Activated T-helper 2 cell treated with anti-CD3 and anti-CD28 coated beads, Interferon-gamma antibody, Interleukin-2, Interleukin-4, amounts not matched to agents 10 μg/mL and 5 μg/mL and 100 μg/mL, durations not matched to agents 14 hours and 24 hours and 36 hours (primary cell): ENCODE measurements at regions not wholly inside any gene's neighbourhood (a gene's known extent, or its start where the extent isn't known, plus 50 kb on each side); places are given as distances from the start of the nearest gene placed in this dataset.

Source experiments
- DNase-seq: peaks from one replicate; pipeline ENCODE4 v3.0.0; 2021; ENCODE audit warnings: low spot score
- H3K27ac Mint-ChIP-seq: one replicate; pipeline ENCODE4 v1.8.0; 2021; ENCODE audit warnings: mixed read lengths
- H3K27me3 Mint-ChIP-seq: one replicate; pipeline ENCODE4 v1.8.0; 2021; ENCODE audit warnings: low read depth, mixed read lengths
- H3K36me3 Mint-ChIP-seq: one replicate; pipeline ENCODE4 v1.8.0; 2021; ENCODE audit warnings: low read depth, mixed read lengths
- H3K4me1 Mint-ChIP-seq: one replicate; pipeline ENCODE4 v1.8.0; 2021; ENCODE audit warnings: low read depth, mixed read lengths
- H3K4me3 Mint-ChIP-seq: one replicate; pipeline ENCODE4 v1.8.0; 2021; ENCODE audit warnings: low read depth, mild to moderate bottlenecking, moderate library complexity, mixed read lengths
- H3K9me3 Mint-ChIP-seq: one replicate; pipeline ENCODE4 v1.8.0; 2021; ENCODE audit warnings: mixed read lengths
- intact Hi-C: fragments of 100-400 bp; cut with micrococcal nuclease; formaldehyde crosslinking; loops from one replicate; pipeline ENCODE4 v1.15.1; 2023

DNA sequence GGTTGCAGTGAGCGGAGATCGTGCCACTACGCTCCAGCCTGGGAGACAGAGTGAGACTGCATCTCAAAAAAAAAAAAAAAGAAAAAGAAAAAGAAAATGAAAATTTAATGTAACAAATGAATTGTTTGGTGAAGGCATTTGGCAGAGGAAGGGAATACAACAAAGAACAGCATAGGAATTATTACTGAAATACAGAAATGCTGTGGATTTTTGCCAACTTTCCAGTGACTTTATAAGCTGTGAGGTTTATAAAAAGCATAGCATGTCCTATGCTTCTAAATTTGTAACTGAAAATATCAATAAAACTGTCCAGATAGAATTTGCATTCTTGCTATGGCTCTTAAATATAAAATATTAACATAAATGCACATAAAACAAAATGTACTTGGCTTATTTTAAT is 112.9 kb upstream of the IRS2 start:
- Mint-ChIP-seq H3K27ac (no peak overlapping the region), H3K4me1 (no peaks in the 10 kb centered on the region), H3K36me3 (no peaks in the 10 kb centered on the region), H3K9me3 (no peaks in the 10 kb centered on the region), H3K27me3 (peaks cover 5% of the 10 kb centered on the region), H3K4me3 (no peak overlapping the region)
- no peak for DNase-seq
- intact Hi-C loops, result no loop called here

DNA sequence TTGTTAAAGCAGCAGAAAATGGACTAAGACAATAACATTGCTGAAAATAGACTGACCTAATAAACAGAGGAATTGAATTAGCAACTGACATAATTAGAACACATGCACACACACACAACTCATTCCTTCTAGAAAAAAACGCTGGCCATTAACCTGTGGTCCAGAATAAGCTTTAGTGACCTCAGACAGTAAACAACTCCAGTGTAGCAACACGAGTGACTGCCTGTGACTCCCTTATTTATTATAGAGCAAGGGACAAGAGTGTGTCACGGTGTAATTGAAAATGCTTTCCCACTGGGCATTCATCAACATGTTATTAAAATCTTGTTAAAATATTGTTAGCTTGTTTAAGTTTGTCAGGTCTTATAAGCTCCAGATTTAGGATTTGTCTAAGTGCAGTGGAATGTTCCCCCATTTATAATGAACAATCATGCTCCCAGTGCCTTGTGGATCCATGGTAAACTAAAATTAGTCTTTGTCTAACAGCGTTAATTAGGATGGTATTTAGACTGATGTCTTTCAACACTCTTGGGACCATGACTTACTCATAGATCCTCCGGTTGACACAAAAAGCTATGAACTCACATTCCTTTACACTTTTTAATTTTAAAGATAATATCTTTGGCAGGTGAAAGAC is 111.7 kb upstream of the IRS2 start:
- Mint-ChIP-seq H3K4me3 (no peak overlapping the region), H3K36me3 (no peaks in the 10 kb centered on the region), H3K4me1 (no peaks in the 10 kb centered on the region), H3K9me3 (no peaks in the 10 kb centered on the region), H3K27me3 (peaks cover 5% of the 10 kb centered on the region), H3K27ac (no peak overlapping the region)
- DNase-seq, result no peak
- intact Hi-C loops, result no loop called here

DNA sequence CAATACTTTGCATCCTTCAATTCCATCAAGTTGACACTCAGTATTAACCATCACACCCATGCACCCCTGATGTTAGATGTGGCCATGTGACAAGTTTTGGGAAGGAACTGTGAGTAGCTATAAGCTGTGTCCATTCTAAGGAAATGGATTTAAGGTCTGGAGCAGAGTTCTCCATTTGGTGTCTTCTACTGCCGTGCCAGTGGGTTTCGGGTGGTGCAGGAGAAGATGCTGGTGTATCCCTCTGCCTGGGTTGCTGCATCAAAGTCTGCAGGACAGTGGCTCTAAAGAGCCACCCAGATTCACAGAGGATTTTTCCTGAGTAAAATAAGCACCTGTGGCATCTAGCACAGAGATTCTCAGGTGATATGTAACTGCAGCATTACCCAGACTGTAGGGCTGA is 105.7 kb upstream of the IRS2 start:
- H3K4me3 Mint-ChIP-seq, result no peak overlapping the region
- no peaks in the 10 kb centered on the region for H3K4me1 Mint-ChIP-seq
- peaks cover 8% of the 10 kb centered on the region for H3K9me3 Mint-ChIP-seq
- H3K27me3 Mint-ChIP-seq, result no peaks in the 10 kb centered on the region
- intact Hi-C loops, result no loop called here
- H3K27ac Mint-ChIP-seq, result no peak overlapping the region
- no peak for DNase-seq
- no peaks in the 10 kb centered on the region for H3K36me3 Mint-ChIP-seq

DNA sequence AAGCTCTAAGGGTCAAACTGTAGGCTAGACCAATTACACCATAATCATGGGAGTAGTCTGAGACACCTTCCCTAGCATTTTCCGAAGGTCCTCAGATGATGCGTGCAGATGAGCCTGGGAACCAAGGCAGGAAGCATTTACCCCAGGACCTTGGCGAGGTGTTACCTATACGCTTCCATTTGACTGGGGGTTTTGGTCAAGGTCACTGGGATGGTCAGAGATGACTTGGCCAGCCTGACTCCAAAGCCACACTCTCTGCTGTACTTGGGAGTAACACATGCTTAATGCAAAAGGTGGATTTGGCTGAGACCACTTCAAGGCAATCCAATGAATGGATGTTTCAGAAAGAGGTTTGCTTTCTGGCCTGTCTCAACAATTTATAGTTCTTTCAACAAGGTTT is 98.9 kb upstream of the IRS2 start:
- H3K4me1 Mint-ChIP-seq, result no peaks in the 10 kb centered on the region
- no peak overlapping the region for H3K27ac Mint-ChIP-seq
- no peaks in the 10 kb centered on the region for H3K27me3 Mint-ChIP-seq
- H3K36me3 Mint-ChIP-seq, result no peaks in the 10 kb centered on the region
- H3K9me3 Mint-ChIP-seq, result peaks cover 8% of the 10 kb centered on the region
- intact Hi-C loops, result no loop called here
- H3K4me3 Mint-ChIP-seq, result no peak overlapping the region
- DNase-seq, result no peak

DNA sequence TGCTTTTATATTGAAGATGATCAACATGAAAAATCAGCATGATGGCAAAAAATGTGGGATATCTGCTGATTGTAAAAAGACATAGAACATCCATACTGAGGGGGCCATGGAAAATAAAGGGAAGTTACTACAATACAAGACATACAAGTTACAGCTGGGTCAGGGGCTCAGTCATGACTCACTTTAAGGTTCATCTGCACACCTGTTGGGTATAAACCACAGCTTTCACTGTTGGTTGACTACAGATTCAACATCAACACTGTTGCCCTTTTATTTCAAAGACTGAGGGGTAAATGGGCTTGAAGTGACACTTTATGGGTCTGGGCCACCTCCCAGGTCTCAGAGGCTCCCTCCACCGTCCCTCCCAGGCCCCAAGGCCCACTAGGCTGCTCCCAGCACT is 98.1 kb upstream of the IRS2 start:
- H3K4me1 Mint-ChIP-seq, result no peaks in the 10 kb centered on the region
- DNase-seq, result no peak
- H3K36me3 Mint-ChIP-seq, result no peaks in the 10 kb centered on the region
- H3K27me3 Mint-ChIP-seq, result no peaks in the 10 kb centered on the region
- no peak overlapping the region for H3K4me3 Mint-ChIP-seq
- peaks cover 8% of the 10 kb centered on the region for H3K9me3 Mint-ChIP-seq
- intact Hi-C loops, result no loop called here
- H3K27ac Mint-ChIP-seq, result no peak overlapping the region

DNA sequence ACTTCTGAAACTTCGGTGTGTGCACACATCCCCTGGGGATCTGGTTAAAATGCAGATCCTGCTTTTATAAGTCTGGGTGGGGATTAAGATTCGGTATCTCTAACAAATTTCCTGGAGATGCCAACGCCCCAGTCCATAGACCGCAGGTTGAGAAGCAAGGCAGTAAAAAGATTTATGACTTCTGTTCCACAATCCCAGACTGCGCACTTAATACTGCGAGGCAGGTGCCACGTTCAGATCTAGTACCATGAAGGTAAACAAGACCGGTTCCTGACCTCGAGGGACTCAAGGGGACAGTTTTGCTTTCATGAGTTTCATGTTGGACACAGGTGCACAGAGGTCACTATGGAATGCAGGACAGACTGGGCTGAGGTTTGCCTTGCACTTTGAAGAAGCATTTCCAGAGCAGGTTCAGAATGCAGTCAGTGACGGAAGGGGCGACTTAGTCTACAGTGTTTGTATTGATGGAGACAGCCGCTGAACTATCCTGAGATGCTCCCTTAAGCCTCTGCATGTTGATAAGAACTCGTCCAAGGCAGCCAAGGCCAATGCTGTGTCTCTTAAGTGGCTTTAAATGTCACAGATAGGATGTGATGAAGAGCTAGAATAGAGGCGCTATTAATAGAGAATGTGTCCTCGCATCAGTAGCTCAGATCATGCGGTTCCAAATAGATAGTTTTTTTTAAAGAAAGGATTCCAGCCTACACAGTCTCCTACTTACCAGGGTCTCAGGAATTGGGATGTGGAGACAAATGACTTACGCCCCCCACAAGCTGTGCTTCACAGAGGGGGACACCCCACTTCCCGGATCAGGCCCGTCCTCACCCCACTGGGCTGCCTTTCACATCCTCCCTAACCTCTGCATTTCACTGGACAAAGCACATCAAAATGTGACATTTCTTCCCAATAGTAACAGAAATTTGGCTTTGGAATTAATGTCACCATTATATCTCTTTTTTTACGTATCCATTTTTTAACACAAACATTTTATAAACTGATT is 97.1 kb upstream of the IRS2 start:
- no peaks in the 10 kb centered on the region for H3K36me3 Mint-ChIP-seq
- no peak for DNase-seq
- no peaks in the 10 kb centered on the region for H3K27me3 Mint-ChIP-seq
- intact Hi-C loops, result no loop called here
- no peaks in the 10 kb centered on the region for H3K4me1 Mint-ChIP-seq
- no peak overlapping the region for H3K4me3 Mint-ChIP-seq
- H3K9me3 Mint-ChIP-seq, result peaks cover 8% of the 10 kb centered on the region
- no peak overlapping the region for H3K27ac Mint-ChIP-seq

DNA sequence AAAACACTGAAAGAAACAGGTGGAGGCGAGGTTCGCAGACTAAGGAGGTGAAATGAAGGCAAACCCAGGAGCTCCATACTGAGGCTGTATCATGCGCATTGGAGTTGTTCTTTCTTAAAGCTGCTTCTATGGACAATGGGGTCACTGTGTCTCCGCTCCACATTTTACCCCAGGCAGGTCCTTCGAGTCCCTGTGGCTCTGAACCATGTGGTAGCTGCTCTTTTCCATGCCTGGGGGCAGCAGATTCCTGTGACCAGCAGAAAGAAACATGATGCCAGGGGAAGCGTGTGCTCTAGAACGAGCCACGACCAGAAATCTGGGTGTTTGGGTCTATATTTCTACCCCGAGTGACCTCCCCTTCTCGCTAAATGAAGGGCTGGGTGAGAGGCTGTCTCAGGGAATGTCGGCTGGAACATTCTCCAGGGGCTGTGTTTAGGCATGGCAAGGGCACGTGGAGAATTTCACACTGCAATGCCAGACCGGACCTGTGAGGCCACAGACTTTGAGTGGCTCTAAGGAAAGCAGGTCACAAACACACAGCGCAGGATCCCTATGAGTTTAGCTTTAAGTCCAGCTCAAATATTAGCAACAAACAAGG is 95.7 kb upstream of the IRS2 start:
- no peak overlapping the region for H3K4me3 Mint-ChIP-seq
- no peak overlapping the region for H3K27ac Mint-ChIP-seq
- no peak for DNase-seq
- no peaks in the 10 kb centered on the region for H3K36me3 Mint-ChIP-seq
- no peaks in the 10 kb centered on the region for H3K4me1 Mint-ChIP-seq
- no peaks in the 10 kb centered on the region for H3K9me3 Mint-ChIP-seq
- H3K27me3 Mint-ChIP-seq, result no peaks in the 10 kb centered on the region
- intact Hi-C loops, result no loop called here

DNA sequence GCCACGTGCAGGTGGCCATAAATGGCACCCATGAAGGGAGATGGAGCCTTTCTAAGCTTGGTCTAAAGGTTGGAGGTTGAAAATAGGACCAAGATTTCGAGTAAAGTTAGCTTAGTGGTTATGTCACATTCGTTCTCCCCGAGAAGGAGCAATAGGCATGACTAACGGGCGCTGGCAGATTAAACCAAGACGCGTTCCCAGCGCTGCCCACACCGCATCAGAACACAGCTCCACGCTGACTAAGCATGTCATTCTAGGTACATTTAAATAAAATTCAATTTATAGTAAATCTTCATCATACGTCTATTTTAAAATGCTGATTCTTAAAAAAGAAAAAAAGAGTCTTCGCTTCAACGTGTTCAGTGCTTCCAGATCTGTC is 95.0 kb upstream of the IRS2 start:
- no peaks in the 10 kb centered on the region for H3K36me3 Mint-ChIP-seq
- H3K4me1 Mint-ChIP-seq, result no peaks in the 10 kb centered on the region
- no peak for DNase-seq
- no peaks in the 10 kb centered on the region for H3K9me3 Mint-ChIP-seq
- H3K27ac Mint-ChIP-seq, result no peak overlapping the region
- intact Hi-C loops, result no loop called here
- H3K27me3 Mint-ChIP-seq, result peaks cover 2% of the 10 kb centered on the region
- no peak overlapping the region for H3K4me3 Mint-ChIP-seq

DNA sequence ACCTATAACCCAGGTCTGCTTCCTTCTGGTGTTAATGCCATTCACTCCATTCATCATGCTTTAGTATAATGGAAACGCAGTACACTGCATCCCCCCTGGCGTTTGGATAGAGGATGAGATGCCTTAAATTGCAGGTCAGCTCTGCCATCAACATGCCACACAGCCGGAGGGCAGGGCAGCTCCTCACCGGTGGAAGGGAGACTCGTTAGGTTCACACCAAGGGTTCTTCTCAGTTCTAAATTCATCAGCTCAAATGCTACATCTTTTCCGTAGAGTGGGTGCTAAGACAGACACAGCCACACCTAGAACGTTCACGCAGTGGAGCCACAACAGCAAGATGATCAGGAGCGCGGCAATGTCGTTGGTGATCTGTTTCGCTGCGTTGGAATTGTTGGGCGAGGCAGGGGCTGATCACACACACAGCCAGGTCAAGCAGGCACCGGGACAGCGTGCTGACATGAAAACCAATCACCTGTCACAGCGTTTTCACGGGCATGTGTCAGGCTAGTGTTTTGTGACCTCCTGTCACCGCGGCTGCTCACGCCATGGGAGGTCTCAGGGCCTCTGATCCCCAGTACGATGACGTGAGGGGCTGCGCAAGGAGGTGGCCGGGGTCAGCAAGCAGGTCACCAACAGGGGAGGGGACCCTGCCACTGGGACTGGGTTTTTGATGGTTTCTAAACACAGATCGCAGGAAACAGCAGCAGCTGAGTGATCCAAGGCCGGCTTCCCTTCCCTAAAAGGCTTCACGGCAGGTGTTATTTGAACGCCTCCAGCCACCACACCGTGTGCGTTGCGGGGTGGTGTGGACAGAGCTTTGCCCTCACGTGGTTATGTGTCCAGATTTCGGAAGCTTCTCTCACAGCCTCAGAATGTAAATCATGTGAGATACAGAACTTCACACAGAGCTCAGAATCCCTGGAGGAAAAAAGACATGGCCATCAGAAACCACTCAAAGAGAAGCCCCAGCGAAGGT is 94.3 kb upstream of the IRS2 start:
- no peak for DNase-seq
- Mint-ChIP-seq H3K9me3 (no peaks in the 10 kb centered on the region), H3K36me3 (no peaks in the 10 kb centered on the region), H3K4me1 (no peaks in the 10 kb centered on the region), H3K4me3 (no peak overlapping the region), H3K27me3 (peaks cover 2% of the 10 kb centered on the region), H3K27ac (no peak overlapping the region)
- intact Hi-C loops, result no loop called here

DNA sequence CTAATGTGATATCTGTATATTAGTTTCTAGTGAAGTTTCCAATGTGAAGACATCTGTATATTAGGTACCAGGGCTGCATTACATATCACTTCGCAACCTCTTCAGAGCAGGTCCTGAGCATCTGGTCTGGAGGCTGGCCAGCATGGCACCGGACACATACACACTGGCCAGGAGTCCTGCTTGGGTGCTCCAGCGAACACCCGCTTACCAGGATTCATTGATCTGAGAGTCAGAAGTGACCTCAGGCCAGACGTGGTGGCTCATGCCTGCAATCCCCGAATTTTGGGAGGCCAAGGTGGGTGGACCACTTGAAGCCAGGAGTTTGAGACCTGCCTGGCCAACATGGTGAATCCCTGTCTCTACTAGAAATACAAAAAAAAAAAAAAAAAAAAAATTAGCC is 93.0 kb upstream of the IRS2 start:
- DNase-seq, result no peak
- intact Hi-C loops, result no loop called here
- H3K9me3 Mint-ChIP-seq, result no peaks in the 10 kb centered on the region
- H3K36me3 Mint-ChIP-seq, result no peaks in the 10 kb centered on the region
- no peak overlapping the region for H3K4me3 Mint-ChIP-seq
- no peak overlapping the region for H3K27ac Mint-ChIP-seq
- peaks cover 5% of the 10 kb centered on the region for H3K27me3 Mint-ChIP-seq
- H3K4me1 Mint-ChIP-seq, result peaks cover 2% of the 10 kb centered on the region

DNA sequence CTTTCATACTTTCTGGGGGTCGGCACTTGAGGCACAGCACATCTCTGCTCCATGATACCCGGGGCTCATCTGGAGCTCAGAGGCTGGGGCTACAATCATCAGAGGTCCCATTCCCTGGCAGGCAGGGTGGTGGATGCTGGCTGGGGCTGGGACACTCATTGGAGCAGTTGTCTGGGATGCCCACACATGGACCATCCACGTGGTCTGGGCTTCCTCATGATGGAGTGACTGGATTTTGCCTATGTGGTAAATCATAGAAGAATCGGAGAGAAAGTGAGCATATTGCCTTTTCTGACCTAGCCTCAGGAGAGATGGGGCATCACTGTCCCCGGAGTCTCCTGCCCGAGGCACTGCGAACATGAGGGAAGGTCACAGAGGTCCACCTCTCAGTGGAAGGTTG is 91.4 kb upstream of the IRS2 start:
- no peak overlapping the region for H3K4me3 Mint-ChIP-seq
- no peaks in the 10 kb centered on the region for H3K9me3 Mint-ChIP-seq
- H3K27ac Mint-ChIP-seq, result no peak overlapping the region
- H3K27me3 Mint-ChIP-seq, result peaks cover 5% of the 10 kb centered on the region
- no peaks in the 10 kb centered on the region for H3K36me3 Mint-ChIP-seq
- peaks cover 2% of the 10 kb centered on the region for H3K4me1 Mint-ChIP-seq
- intact Hi-C loops, result no loop called here
- no peak for DNase-seq

DNA sequence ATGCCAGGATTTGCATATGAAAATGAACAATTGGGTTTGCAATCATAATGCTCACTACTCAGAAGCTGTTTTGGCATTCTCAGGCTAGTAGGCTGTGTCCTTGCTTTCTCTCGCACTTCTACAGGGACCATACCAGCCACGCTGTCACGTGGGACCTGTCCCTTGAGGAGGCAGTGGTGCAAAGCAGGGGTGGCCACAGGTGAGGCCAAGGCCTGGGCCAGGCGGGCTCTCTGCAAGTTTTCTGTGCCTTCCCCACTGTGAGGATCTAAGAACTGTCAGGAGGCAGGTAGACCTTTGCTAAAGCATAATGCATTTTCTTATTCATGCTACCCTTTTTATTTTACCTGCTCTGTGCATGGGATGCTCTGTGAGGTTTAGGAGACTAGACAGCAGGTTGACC is 89.4 kb upstream of the IRS2 start:
- Mint-ChIP-seq H3K36me3 (no peaks in the 10 kb centered on the region), H3K9me3 (no peaks in the 10 kb centered on the region), H3K27ac (no peak overlapping the region), H3K4me3 (no peak overlapping the region), H3K27me3 (peaks cover 7% of the 10 kb centered on the region), H3K4me1 (peaks cover 2% of the 10 kb centered on the region)
- intact Hi-C loops, result no loop called here
- no peak for DNase-seq
